HG03432 (cell line): ENCODE measurements at regions not wholly inside any gene's neighbourhood (a gene's known extent, or its start where the extent isn't known, plus 50 kb on each side); places are given as distances from the start of the nearest gene placed in this dataset.
"Not testable (repeated sequence)": the region's sequence is repeated elsewhere in the genome, so short reads cannot be mapped to it uniquely, and the experiment has no call there.

Source experiments
- ATAC-seq: cut with Tn5 transposase; IDR thresholded peaks from one replicate; pipeline ENCODE4 v1.9.1; 2021; ENCODE audit warnings: mild to moderate bottlenecking, moderate library complexity; ENCODE audit not compliant: unreplicated experiment

- ATAC-seq, result no peak
Observed at GRCh38 chr5:53405396-53405795, 75.0 kb upstream of the FST start.

- no peak for ATAC-seq
Observed at GRCh38 chr5:53406630-53407316, 73.7 kb upstream of the FST start.

GRCh38 chr5:53407373-53407772 lies 73.1 kb upstream of the FST start:
- ATAC-seq, result no peak

DNA sequence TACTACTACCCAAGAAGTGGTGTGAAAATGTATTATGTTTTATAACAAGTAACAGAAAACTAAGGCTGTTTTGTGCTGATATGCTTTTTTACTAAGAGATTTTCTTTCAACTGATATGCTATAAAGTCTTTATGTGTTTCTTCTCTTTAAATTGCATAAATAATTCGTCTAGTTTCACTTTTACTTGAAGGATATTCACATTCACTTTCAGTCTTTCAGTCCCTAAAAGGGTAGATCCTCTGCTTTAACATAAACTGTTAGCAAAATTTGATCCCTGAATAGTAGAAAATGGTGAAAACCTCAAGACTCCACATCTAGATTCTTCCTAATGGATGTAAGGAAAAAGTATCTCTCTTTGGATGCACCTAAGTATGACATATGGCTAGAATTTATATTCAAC lies 69.0 kb upstream of the FST start:
- peak; percentile 63 for ATAC-seq

DNA sequence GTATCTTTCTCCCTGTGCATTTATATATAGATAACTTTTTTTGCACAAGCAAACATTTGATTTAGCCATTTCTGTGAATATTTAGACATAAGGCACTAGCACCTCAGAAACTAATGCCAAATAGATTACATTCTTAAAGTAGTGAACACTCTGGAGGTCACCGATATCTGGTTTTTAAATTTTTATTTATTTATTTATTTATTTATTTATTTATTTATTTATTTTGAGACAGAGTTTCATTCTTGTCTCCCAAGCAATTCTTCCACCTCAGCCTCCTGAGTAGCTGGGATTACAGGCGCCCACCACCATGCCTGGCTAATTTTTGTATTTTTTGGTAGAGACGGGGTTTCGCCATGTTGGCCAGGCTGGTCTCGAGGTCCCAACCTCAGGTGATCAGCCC lies 67.9 kb upstream of the FST start:
- not testable (repeated sequence) for ATAC-seq

DNA sequence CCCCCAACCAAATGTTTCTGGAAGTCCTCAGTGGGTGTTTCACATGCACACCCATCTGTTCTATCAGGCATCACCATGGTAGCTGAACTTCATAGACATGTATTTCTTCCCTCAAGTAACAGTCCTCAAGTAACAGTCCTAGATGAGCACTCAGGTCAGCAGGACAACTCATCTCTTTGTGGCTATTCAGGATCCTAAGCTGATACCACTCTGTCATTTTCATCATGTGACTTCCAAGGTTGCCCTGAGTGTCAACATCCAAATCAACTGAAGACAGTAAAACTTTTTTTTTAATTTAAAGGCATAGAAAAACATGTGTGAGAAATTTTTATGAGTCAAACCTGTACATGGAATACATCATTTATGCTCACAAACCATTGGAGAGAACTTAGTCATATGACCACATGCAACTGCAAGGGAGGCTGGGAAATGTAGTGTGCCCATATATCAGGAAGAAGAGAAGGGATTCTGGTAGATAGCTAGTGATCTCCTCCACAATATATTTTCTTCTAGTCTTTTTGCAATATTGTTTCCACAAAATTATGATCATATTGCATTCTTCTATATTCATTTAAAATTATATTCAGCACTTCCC lies 64.2 kb upstream of the FST start:
- ATAC-seq, result peak; percentile 49

GRCh38 chr5:53418409-53418808 lies 62.0 kb upstream of the FST start:
- ATAC-seq, result no peak

- no peak for ATAC-seq
Observed at GRCh38 chr5:53418826-53419658, 61.4 kb upstream of the FST start.

- no peak for ATAC-seq
Observed at GRCh38 chr5:53422539-53422938, 57.9 kb upstream of the FST start.

DNA sequence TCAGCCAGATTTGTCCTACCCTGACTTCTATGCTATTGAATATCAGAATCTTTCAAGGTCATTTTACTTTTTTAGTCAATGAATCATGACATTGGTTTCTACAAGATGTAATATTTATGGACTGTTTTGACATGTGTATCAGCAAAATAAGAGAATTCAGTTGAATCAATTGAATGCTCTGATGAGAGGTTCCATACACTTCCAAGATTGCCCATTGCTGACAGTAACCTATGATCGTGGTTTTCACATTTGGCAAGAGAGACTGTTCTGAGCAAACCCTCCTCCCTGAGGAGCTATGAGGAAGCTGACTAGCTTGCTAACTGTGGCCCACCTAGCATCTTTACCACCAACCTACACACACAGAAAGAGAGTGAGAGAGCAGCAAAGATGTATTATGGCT lies 56.7 kb upstream of the FST start:
- no peak for ATAC-seq

GRCh38 chr5:53424686-53425615 lies 55.5 kb upstream of the FST start:
- ATAC-seq, result no peak

DNA sequence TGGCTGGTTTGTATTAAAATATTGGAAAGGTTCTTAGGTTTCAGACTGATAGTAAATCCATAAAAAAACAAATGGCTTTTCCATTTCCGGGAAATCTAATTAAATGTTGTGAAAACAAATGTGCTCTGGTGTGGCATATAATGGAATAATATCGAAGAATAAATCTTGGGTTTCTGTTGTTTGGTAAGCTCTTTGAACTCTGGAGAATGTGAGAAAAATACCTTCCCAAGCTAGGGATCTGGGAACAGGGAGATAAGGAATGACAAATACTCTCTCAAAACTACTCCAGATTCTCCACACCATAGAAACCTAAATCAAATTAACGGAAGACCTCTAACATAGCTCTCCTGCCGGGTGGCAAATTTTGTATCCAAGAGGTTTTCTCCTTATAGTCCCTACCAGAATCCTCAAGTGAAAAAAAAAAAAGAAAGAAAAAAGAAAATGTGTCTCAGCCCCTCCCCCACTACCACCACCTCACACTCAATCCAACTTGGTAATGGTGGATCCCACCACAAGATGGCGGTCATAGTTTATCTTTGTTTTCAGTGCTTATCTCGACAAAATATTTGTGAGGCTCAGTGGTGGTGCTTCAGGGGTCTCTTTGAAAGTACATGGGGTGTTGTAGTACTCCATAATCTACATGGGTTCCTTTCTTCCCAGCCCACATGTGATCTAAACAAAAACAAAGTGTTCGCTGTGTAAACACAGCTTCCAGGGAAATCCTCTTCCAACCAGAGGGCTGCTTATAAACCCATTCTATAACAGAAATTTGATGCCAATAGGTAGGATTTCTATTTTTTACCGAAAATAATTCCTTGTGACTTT lies 54.5 kb upstream of the FST start:
- ATAC-seq, result no peak

DNA sequence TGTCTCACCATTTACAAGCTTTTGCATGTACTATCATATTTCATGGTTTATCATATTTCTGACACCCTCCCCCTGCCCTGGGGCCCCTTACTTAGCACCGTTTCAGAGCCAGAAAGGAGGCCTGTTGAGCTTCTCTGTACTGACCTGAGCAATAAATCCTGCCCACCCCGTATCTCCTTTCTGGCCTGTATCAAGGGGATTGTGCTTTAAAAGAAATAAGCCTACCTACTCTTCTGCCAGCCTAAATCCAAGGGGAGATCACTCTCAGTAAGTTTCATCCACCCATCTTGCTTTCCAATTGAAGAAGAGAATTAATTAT lies 54.0 kb upstream of the FST start:
- no peak for ATAC-seq

- ATAC-seq, result no peak
Observed at GRCh38 chr5:53426878-53427277, 53.6 kb upstream of the FST start.

DNA sequence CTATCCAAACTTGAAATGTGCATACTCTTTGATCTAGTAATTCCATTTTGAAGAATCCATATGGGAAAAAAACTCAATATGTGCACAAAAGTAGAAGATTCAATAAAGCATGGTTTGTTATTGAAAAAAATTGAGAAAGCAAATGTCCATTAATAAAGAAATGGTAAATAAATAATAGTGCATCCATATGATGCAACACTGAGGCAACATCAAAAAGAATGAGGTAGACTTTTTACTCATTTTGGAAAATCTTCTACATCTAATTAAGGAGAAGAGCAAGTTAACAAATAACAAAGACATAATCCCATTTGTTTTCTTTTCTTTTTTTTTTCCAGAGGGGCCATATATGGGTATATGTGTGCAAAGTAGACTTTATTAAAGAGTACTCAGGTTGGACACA lies 52.5 kb upstream of the FST start:
- no peak for ATAC-seq

- no peak for ATAC-seq
Observed at GRCh38 chr5:53429706-53430105, 50.7 kb upstream of the FST start.

DNA sequence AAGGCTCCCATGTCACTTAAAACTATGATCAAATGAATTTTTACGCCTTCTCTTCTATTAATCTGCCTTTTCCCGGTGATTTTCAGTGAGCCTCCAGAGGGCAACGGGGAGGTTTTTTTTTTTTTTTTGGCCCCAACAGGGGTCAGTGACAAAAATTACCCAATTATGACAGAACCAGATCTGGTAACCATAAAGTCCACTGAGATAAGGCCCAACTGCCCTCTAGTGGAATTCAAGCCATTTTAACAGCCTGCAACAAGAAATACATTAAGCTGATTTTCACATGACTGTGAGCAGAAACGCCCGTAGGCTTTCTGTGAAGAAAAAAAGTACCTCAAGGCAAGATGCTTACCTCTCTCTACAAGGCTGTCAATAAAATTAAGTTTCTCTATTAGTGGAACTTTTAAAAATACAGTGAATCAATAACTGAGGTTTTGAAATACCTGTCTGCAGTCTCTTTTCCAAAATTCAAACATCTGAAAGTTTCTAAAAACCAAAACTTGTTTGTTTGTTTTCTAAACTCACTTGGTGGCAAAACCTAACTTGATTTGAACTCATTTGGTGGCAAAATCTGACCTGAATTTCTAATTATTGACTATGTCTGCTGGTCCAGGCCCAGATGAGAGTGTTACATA lies 49.7 kb upstream of the FST start:
- no peak for ATAC-seq
